ENCODE measurements at regions not wholly inside any gene's neighbourhood (a gene's known extent, or its start where the extent isn't known, plus 50 kb on each side); places are given as distances from the start of the nearest gene placed in this dataset.

DNA sequence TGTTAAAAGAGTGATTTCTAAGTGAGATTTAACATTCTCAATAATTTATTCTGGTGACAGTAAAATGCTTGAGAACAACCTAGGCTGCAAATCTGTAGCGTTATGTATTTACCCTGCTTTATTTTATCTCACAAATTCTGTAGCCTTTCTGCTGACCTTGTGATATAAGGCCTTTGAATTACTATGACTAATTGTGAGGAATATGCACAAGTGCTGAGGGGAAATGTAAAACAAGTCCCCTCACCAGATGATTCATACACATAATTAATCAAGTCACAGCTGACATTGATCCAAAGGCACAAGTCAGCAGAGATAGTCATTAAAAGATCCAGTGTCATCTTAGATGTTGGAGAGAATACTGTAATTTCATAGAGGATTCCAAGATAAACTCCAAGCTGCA lies 992.7 kb upstream of the USP15 start:
- TF ChIP-seq CTCF (IDR thresholded peaks at IDR 0.05; ENCODE audit: control extremely low read depth in 1 of 3, insufficient read depth in 1 of 3, low read depth in 1 of 3, low read length in 3 of 3) (no peak), PHF8 (conservative IDR thresholded peaks at IDR 0.05; ENCODE audit: low read depth, low read length) (no peak), SP4 (IDR thresholded peaks at IDR 0.05; ENCODE audit: low read length) (no peak), E2F6 (IDR thresholded peaks at IDR 0.05) (no peak)
